OCI-LY3 (cell line): ENCODE measurements at regions not wholly inside any gene's neighbourhood (a gene's known extent, or its start where the extent isn't known, plus 50 kb on each side); places are given as distances from the start of the nearest gene placed in this dataset.

Source experiments
- H2AFZ ChIP-seq: fragments of 200-600, 300-600 bp; shearing (Covaris generic); 2 replicates; pipeline ENCODE4 v1.6.0; 2014; ENCODE audit warnings: antibody characterized with exemption, low read depth, low read length
- H3K27ac ChIP-seq: fragments of 200-600, 300-600 bp; sonication (generic); 2 replicates; pipeline ENCODE4 v1.5.1; 2014; ENCODE audit warnings: mild to moderate bottlenecking, low read length, moderate library complexity, mixed read lengths
- H3K27me3 ChIP-seq: fragments of 200-600, 300-600 bp; sonication (generic); 2 replicates; pipeline ENCODE4 v1.6.1; 2014; ENCODE audit warnings: low read depth, low read length, mixed read lengths
- H3K36me3 ChIP-seq: fragments of 200-600, 300-600 bp; sonication (generic); replicated peaks from 2 replicates; pipeline ENCODE3; 2014; ENCODE audit warnings: low read depth, low read length, mixed read lengths
- H3K4me1 ChIP-seq: fragments of 300-600, 200-600 bp; sonication (generic); 2 replicates; pipeline ENCODE4 v1.6.1; 2014; ENCODE audit warnings: low read length, mixed read lengths
- H3K4me2 ChIP-seq: fragments of 200-600, 300-600 bp; sonication (generic); 2 replicates; pipeline ENCODE4 v1.6.1; 2014; ENCODE audit warnings: low read length, mixed read lengths
- H3K4me3 ChIP-seq: fragments of 300-600, 200-600 bp; sonication (generic); 2 replicates; pipeline ENCODE4 v1.5.1; 2014; ENCODE audit warnings: antibody characterized with exemption, mild to moderate bottlenecking, low read length, moderate library complexity
- H3K79me2 ChIP-seq: fragments of 300-600, 200-600 bp; shearing (Covaris generic); 2 replicates; pipeline ENCODE4 v1.6.1; 2014; ENCODE audit warnings: mild to moderate bottlenecking, low read length, mixed read lengths
- H3K9ac ChIP-seq: fragments of 300-600, 200-600 bp; shearing (Covaris generic); 2 replicates; pipeline ENCODE4 v1.6.0; 2014; ENCODE audit warnings: mild to moderate bottlenecking, low read length, moderate library complexity
- H3K9me3 ChIP-seq: fragments of 200-600, 300-600 bp; shearing (Covaris generic); 2 replicates; pipeline ENCODE4 v1.6.1; 2014; ENCODE audit warnings: low read length, mixed read lengths; ENCODE audit not compliant: insufficient read depth
- H4K20me1 ChIP-seq: fragments of 200-600, 300-600 bp; sonication (generic); 2 replicates; pipeline ENCODE4 v1.6.1; 2016; ENCODE audit warnings: low read length, mixed read lengths; ENCODE audit not compliant: insufficient read depth
- EZH2phosphoT487 ChIP-seq: fragments of 200-600 bp; shearing (Covaris generic); IDR thresholded peaks from 2 replicates; pipeline ENCODE4 v1.6.1; 2018; ENCODE audit warnings: antibody characterized with exemption, mixed run types, low read depth
- TF ChIP-seq, protein P1 (sequence below): fragments of 200-600, 300-600 bp; sonication (generic); IDR thresholded peaks from 2 replicates; pipeline ENCODE4 v1.5.1; 2014; ENCODE audit warnings: antibody characterized with exemption, low read length, low read depth

DNA sequence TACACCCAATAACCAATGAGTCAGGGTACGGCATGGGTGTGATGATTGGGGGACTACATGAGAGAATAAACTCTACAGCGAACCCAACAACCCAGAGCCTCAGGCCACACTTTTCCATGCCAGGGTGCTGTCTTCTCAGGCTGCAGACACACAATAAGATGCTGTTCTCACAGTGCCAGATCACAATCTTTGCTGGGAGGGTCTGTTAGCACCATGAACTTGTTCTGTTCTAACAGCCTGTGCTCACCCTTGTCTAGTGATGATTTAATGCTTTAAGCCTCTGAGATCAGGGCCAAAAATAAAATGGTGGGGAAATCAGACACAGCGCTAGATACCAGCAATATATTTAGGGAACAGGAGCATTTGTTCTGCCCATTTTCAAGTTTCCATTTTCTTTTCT is 621.9 kb upstream of the TBX3 start:
- Histone ChIP-seq H4K20me1 (no peaks in the 10 kb centered on the region), H3K27me3 (no peaks in the 10 kb centered on the region), H3K27ac (no peak overlapping the region), H3K4me3 (no peak overlapping the region), H3K36me3 (no peaks in the 10 kb centered on the region), H3K9ac (no peak overlapping the region), H3K4me1 (no peaks in the 10 kb centered on the region), H3K4me2 (no peak overlapping the region), H3K79me2 (no peaks in the 10 kb centered on the region), H3K9me3 (no peaks in the 10 kb centered on the region), H2AFZ (no peak overlapping the region)
- no peak for TF ChIP-seq EZH2phosphoT487
- TF ChIP-seq, protein P1, sequence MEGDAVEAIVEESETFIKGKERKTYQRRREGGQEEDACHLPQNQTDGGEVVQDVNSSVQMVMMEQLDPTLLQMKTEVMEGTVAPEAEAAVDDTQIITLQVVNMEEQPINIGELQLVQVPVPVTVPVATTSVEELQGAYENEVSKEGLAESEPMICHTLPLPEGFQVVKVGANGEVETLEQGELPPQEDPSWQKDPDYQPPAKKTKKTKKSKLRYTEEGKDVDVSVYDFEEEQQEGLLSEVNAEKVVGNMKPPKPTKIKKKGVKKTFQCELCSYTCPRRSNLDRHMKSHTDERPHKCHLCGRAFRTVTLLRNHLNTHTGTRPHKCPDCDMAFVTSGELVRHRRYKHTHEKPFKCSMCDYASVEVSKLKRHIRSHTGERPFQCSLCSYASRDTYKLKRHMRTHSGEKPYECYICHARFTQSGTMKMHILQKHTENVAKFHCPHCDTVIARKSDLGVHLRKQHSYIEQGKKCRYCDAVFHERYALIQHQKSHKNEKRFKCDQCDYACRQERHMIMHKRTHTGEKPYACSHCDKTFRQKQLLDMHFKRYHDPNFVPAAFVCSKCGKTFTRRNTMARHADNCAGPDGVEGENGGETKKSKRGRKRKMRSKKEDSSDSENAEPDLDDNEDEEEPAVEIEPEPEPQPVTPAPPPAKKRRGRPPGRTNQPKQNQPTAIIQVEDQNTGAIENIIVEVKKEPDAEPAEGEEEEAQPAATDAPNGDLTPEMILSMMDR: no peak

DNA sequence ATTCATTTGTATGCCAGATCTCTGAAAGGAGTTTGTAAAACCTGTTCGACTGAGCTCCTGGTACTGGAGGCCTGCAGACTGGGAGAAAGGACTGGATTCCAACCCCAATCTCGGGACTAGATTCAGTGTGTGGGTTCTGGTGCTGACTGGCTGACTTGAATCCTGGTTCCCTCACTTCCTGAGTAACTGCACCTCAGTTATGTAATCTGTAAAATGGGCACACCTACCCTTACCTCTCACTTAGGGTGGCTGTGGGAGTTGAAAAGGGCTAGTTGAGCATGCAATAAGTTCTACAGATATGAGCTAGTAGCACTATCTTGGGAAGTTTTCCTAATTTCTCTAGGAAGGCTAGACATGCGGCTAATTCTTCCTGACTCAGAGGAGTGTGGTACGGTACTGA is 621.3 kb upstream of the TBX3 start:
- Histone ChIP-seq H3K4me2 (no peak overlapping the region), H3K4me3 (no peak overlapping the region), H3K27me3 (no peaks in the 10 kb centered on the region), H2AFZ (no peak overlapping the region), H3K9ac (no peak overlapping the region), H3K36me3 (no peaks in the 10 kb centered on the region), H3K27ac (no peak overlapping the region), H3K79me2 (no peaks in the 10 kb centered on the region), H4K20me1 (no peaks in the 10 kb centered on the region), H3K4me1 (no peaks in the 10 kb centered on the region; the same call in 1 of the 2 replicates), H3K9me3 (no peaks in the 10 kb centered on the region)
- TF ChIP-seq EZH2phosphoT487: no peak

DNA sequence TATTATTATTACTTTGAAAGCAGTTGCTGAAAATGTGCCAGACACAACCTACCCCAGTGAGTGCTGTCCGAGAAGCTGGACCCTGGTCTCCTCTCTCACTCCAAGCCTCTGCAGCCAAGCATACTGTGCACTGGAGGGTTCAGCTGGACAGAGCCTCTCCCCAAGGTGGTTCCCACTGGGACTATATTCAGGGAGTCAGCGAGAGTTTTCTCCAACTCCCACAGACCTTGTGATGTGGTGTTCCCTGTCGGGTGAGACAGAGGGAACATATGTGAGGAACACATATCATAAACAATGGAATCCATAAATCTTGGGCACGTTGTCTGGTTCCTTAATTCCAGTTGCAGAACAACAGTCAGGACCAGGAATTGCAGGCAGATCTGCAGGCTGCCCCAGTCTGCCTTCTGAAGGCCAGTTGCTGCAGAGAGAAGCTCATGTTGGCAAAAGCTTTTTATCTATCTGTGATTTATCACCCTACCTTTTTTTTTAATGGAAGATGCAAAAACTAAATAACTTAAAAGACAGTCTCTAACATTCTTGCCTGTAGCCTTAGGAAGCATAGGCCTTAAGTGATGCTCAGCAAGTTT is 619.8 kb upstream of the TBX3 start:
- Histone ChIP-seq H3K27me3 (no peaks in the 10 kb centered on the region), H3K27ac (no peak overlapping the region), H3K36me3 (no peaks in the 10 kb centered on the region), H3K4me3 (no peak overlapping the region), H3K9ac (no peak overlapping the region), H3K9me3 (no peaks in the 10 kb centered on the region), H3K79me2 (no peaks in the 10 kb centered on the region), H3K4me1 (no peaks in the 10 kb centered on the region; the same call in 1 of the 2 replicates), H3K4me2 (no peak overlapping the region), H4K20me1 (no peaks in the 10 kb centered on the region), H2AFZ (no peak overlapping the region)
- TF ChIP-seq, protein P1: no peak
- no peak for TF ChIP-seq EZH2phosphoT487

DNA sequence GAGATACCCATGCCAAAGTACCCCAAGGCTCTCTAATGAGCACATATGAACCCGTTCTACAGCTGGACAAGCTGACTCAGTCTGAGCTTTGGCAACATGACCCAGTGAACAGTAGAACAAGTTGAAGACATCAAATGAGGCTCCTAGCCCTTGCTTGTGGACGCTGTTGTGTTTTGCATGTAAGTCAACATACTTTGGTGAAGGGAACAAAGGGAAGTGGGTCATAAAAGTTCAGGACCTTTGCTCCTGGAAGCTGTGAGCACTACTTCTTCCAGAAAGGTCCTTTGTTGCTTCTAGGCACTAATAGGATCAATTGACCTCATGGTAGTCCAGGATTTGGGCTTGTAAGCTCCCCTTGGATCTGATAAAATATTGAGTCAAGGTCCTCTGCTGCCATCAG is 613.5 kb upstream of the TBX3 start:
- Histone ChIP-seq H4K20me1 (no peaks in the 10 kb centered on the region), H2AFZ (no peak overlapping the region), H3K4me2 (no peak overlapping the region), H3K9ac (no peak overlapping the region), H3K4me3 (no peak overlapping the region), H3K27ac (no peak overlapping the region), H3K79me2 (no peaks in the 10 kb centered on the region), H3K4me1 (peaks cover 4% of the 10 kb centered on the region; the same call in 1 of the 2 replicates), H3K36me3 (no peaks in the 10 kb centered on the region), H3K27me3 (no peaks in the 10 kb centered on the region), H3K9me3 (no peaks in the 10 kb centered on the region)
- TF ChIP-seq EZH2phosphoT487: no peak
- TF ChIP-seq, protein P1: no peak
